ENCODE measurements at regions not wholly inside any gene's neighbourhood (a gene's known extent, or its start where the extent isn't known, plus 50 kb on each side); places are given as distances from the start of the nearest gene placed in this dataset.

DNA sequence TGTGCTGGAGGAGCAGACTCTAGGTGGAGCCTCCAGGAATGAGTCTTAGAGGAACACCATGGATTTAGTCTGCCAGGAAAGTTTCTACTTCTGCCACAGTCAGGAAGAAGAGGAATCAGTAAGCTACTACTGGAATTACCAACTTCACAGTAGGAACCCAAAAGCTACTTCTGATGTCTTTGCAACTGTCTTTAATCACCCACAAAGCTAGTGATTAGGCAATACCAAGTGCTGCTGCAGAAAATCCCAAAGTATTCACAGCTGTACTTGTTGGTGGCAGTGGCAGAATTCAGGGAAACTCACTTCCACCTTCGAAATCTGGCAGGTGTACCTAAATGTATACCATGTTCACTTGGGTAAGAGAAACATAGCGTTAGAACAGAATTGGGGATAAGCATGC lies 264.5 kb upstream of the SORL1-AS1 start:
- H3K9me2 ChIP-seq (ENCODE audit: insufficient read depth) = no peaks in the 10 kb centered on the region
- TF ChIP-seq EZH2 (IDR thresholded peaks at IDR 0.05; ENCODE audit: low read depth) = no peak
- TF ChIP-seq, protein P1, sequence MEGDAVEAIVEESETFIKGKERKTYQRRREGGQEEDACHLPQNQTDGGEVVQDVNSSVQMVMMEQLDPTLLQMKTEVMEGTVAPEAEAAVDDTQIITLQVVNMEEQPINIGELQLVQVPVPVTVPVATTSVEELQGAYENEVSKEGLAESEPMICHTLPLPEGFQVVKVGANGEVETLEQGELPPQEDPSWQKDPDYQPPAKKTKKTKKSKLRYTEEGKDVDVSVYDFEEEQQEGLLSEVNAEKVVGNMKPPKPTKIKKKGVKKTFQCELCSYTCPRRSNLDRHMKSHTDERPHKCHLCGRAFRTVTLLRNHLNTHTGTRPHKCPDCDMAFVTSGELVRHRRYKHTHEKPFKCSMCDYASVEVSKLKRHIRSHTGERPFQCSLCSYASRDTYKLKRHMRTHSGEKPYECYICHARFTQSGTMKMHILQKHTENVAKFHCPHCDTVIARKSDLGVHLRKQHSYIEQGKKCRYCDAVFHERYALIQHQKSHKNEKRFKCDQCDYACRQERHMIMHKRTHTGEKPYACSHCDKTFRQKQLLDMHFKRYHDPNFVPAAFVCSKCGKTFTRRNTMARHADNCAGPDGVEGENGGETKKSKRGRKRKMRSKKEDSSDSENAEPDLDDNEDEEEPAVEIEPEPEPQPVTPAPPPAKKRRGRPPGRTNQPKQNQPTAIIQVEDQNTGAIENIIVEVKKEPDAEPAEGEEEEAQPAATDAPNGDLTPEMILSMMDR (conservative IDR thresholded peaks at IDR 0.05) = no peak
- H2AFZ ChIP-seq = no peak overlapping the region
- H3K4me3 ChIP-seq = no peak overlapping the region
- intact Hi-C loops (cut with micrococcal nuclease; ENCODE audit: unreplicated experiment) = no loop called here
- H3F3A ChIP-seq (ENCODE audit: insufficient read depth, low read depth) = no peaks in the 10 kb centered on the region
- no peaks in the 10 kb centered on the region for H4K20me1 ChIP-seq (ENCODE audit: insufficient read depth)
- no peaks in the 10 kb centered on the region for H3K36me3 ChIP-seq (ENCODE audit: low read depth)
- no TSS peak for BruUV-seq (replicated peaks)
- POLR2A ChIA-PET (ENCODE audit: unreplicated experiment) = no interaction called here
- CTCF ChIA-PET = no interaction called here
- H3K9me3 ChIP-seq (ENCODE audit: insufficient read depth, low read depth) = peaks cover 3% of the 10 kb centered on the region; the same call in 1 of the 2 replicates
- H3K4me2 ChIP-seq = no peak overlapping the region
- no peak for DNase-seq
- H3K79me2 ChIP-seq (ENCODE audit: low read depth) = no peaks in the 10 kb centered on the region
- H3K27me3 ChIP-seq (ENCODE audit: insufficient read depth, low read depth) = 0 out of 2 replicates have a peak, but pooled peaks cover 4% of the 10 kb centered on the region
- no peaks in the 10 kb centered on the region for H3K4me1 ChIP-seq (replicated peaks; ENCODE audit: insufficient read depth)
- H3K27ac ChIP-seq = no peak overlapping the region

DNA sequence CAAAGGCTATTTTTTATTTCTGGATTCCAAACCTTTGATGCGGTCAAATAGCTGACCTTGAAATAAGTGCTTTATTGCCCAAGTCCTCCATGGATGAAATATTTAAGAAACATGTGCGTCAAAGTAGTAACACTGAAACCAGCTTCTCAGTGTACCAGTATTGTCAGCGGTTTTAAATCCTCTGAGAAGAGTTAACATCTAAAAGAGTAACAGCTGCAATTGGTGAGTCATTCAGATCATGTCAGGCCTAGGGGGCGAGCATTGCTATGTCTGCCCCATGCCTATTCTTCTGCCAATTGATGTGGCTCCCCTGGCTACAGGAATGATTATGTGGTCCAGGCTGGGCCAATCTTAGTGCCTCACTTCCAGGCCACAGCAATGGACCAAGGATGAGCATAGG lies 263.3 kb upstream of the SORL1-AS1 start:
- H3K4me1 ChIP-seq (replicated peaks; ENCODE audit: insufficient read depth) = no peaks in the 10 kb centered on the region
- intact Hi-C loops (cut with micrococcal nuclease; ENCODE audit: unreplicated experiment) = no loop called here
- POLR2A ChIA-PET (ENCODE audit: unreplicated experiment) = no interaction called here

DNA sequence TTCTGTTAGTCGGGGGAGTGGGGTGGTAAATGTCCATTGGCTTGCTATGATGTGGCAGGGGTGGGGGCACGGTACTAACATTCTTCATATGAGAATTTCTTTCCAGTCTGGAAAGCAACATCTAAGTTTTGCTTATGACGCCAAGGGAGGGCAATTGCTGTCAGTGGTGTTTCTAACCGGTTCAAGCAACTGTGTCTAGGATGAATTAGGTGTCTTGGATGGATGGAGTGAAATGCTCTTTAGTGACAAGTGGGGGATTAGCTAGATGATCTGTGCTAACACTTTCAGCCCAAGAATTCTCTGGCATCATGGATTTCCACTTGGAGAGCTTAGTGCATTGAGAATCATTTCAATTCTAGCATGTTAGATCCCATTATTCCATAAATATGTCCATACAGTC lies 262.6 kb upstream of the SORL1-AS1 start:
- BruUV-seq (replicated peaks) = no TSS peak
- Histone ChIP-seq H3K4me3 (no peak overlapping the region), H3K27ac (no peak overlapping the region), H3K36me3 (ENCODE audit: low read depth) (no peaks in the 10 kb centered on the region), H2AFZ (no peak overlapping the region), H3K9me2 (ENCODE audit: insufficient read depth) (no peaks in the 10 kb centered on the region), H3K27me3 (ENCODE audit: insufficient read depth, low read depth) (no peaks in the 10 kb centered on the region), H3K79me2 (ENCODE audit: low read depth) (no peaks in the 10 kb centered on the region), H3F3A (ENCODE audit: insufficient read depth, low read depth) (no peaks in the 10 kb centered on the region), H3K4me1 (replicated peaks; ENCODE audit: insufficient read depth) (no peaks in the 10 kb centered on the region), H3K9me3 (ENCODE audit: insufficient read depth, low read depth) (peaks cover 3% of the 10 kb centered on the region; the same call in 1 of the 2 replicates), H4K20me1 (ENCODE audit: insufficient read depth) (no peaks in the 10 kb centered on the region), H3K4me2 (no peak overlapping the region)
- POLR2A ChIA-PET (ENCODE audit: unreplicated experiment) = no interaction called here
- no peak for DNase-seq
- TF ChIP-seq, protein P1 (conservative IDR thresholded peaks at IDR 0.05) = no peak
- TF ChIP-seq EZH2 (IDR thresholded peaks at IDR 0.05; ENCODE audit: low read depth) = no peak
- intact Hi-C loops (cut with micrococcal nuclease; ENCODE audit: unreplicated experiment) = no loop called here
- CTCF ChIA-PET = no interaction called here

More for the DNA sequence above, 263.3 kb upstream of the SORL1-AS1 start:
- Histone ChIP-seq H2AFZ (no peak overlapping the region), H3K9me2 (ENCODE audit: insufficient read depth) (no peaks in the 10 kb centered on the region), H3K27me3 (ENCODE audit: insufficient read depth, low read depth) (no peaks in the 10 kb centered on the region), H3K36me3 (ENCODE audit: low read depth) (no peaks in the 10 kb centered on the region), H3F3A (ENCODE audit: insufficient read depth, low read depth) (no peaks in the 10 kb centered on the region), H3K4me3 (no peak overlapping the region), H3K27ac (no peak overlapping the region), H3K4me2 (no peak overlapping the region), H3K9me3 (ENCODE audit: insufficient read depth, low read depth) (peaks cover 3% of the 10 kb centered on the region; the same call in 1 of the 2 replicates), H4K20me1 (ENCODE audit: insufficient read depth) (no peaks in the 10 kb centered on the region), H3K79me2 (ENCODE audit: low read depth) (no peaks in the 10 kb centered on the region)
- no peak for DNase-seq
- TF ChIP-seq EZH2 (IDR thresholded peaks at IDR 0.05; ENCODE audit: low read depth) = no peak
- TF ChIP-seq, protein P1 (conservative IDR thresholded peaks at IDR 0.05) = no peak
- BruUV-seq (replicated peaks) = no TSS peak
- CTCF ChIA-PET = no interaction called here
